GM12864 (cell line): ENCODE measurements at regions not wholly inside any gene's neighbourhood (a gene's known extent, or its start where the extent isn't known, plus 50 kb on each side); places are given as distances from the start of the nearest gene placed in this dataset.

Source experiments
- DNase-seq: peaks from one replicate; pipeline ENCODE4 v3.0.0-alpha.2; 2011; ENCODE audit warnings: low read depth
- H3K4me3 ChIP-seq: 2 replicates; pipeline ENCODE4 v1.5.1; 2011; ENCODE audit warnings: mild to moderate bottlenecking, low read depth, low read length, control low read depth
- TF ChIP-seq, protein P1 (sequence below): IDR thresholded peaks from 2 replicates; pipeline ENCODE4 v1.5.1; 2011; ENCODE audit warnings: low read depth, mild to moderate bottlenecking, moderate library complexity, low read length, control low read depth, inconsistent platforms; ENCODE audit errors: missing control alignments

DNA sequence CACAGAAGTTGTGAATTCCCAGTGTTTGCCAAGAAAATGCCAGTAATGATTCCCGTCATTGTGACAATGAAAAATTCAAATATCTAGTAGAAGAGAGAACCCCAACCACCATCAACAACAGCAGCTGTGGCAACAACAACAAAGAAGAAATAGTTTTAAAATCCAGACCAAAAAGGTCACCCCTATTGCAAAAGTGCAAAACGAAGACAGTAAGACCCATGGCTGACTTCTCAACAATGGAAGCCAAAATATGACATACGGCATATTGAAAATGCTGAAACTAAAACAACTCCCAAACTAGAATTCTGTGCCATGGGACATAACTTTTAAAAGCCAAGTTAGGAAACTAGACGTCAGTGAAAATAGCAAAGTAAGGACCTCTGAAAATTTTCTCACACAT is 270.6 kb downstream of the IRX2 start:
- TF ChIP-seq, protein P1, sequence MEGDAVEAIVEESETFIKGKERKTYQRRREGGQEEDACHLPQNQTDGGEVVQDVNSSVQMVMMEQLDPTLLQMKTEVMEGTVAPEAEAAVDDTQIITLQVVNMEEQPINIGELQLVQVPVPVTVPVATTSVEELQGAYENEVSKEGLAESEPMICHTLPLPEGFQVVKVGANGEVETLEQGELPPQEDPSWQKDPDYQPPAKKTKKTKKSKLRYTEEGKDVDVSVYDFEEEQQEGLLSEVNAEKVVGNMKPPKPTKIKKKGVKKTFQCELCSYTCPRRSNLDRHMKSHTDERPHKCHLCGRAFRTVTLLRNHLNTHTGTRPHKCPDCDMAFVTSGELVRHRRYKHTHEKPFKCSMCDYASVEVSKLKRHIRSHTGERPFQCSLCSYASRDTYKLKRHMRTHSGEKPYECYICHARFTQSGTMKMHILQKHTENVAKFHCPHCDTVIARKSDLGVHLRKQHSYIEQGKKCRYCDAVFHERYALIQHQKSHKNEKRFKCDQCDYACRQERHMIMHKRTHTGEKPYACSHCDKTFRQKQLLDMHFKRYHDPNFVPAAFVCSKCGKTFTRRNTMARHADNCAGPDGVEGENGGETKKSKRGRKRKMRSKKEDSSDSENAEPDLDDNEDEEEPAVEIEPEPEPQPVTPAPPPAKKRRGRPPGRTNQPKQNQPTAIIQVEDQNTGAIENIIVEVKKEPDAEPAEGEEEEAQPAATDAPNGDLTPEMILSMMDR, result no peak
- H3K4me3 ChIP-seq, result no peak overlapping the region
- DNase-seq, result no peak

DNA sequence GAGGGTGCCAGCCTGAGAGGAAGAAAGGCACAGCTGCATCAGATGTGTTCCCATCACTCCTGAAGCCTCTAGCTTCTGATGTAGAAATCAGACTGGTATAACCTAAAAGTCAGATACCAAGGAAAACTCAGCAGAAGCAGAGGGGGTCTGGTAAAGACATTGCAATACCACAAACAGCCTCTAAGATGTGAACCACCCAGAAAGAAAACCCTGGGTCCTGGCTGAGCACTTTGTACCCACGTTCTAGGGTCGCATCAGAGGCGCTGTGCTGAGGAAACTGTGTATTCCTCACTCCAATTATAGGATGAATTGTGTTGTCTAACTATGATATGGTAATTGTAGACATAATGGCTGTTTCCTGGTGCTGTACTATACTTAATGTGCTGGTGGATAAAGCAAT is 275.6 kb downstream of the IRX2 start:
- no peak for DNase-seq
- no peak overlapping the region for H3K4me3 ChIP-seq
- TF ChIP-seq, protein P1, result no peak

DNA sequence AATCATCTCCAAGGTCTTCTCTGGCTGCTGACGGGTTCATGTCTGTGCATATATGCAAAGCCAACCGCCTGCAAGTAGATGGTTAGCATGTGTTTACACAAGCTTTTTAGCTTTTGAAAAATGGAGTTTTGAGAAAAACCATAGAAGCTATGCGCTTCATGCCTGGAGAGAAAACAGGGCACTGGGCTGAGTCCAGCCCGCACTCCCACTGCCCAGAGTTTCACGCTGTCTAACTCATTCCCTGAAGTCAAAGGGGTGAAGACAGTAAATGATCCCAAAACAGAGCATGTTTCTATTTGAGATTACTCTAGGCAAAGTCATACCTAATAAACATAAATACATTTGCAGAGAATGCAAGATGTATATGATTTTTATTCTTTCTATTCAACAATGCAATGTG is 278.8 kb downstream of the IRX2 start:
- H3K4me3 ChIP-seq, result no peak overlapping the region
- DNase-seq, result no peak
- TF ChIP-seq, protein P1, result no peak

- no peak overlapping the region for H3K4me3 ChIP-seq
- no peak for DNase-seq
- TF ChIP-seq, protein P1, result no peak
These were observed 280.2 kb downstream of the IRX2 start for GRCh38 chr5:2471152-2471879.

DNA sequence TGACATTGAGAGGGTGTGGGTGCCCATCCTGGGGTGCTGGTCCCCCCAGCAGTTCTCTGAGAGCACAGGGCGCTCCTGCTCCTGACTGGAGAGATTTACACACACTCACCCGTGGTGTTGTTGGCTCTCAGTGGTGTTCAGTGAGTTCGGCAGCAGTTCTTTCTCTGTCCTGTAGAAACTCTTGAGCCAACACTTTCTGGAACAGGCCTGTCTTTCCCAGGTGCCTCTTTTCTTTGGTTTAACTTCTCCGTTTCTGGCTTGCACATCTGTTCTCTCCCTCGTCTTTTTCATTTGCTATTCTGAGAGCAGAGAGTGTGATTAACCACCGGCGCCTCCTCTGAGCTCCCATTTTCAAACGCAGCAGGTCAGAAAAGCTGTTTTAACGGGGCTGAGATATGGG is 284.5 kb downstream of the IRX2 start:
- DNase-seq, result no peak
- TF ChIP-seq, protein P1, result no peak

DNA sequence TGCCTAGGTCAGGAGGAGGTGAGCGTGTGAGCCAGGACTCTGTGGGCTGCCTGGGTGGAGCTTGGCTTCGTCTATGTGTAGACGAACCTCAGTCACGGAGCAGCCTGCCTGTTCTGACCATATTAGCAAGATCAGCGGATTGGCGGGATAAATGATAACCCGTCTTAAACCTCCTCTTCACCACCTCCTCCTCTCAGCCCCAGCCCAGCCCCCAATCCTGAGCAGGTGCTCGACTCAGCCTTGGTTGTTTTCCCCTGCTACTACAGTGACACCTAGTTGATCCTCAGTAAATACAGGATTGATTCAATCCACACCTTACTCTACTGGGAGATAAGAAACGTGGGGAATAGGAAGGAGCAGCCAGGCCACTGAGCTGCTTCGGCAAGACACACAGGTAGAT is 286.1 kb downstream of the IRX2 start:
- H3K4me3 ChIP-seq, result no peak overlapping the region
- TF ChIP-seq, protein P1, result no peak
- DNase-seq, result no peak

More for the DNA sequence above, 284.5 kb downstream of the IRX2 start:
- no peak overlapping the region for H3K4me3 ChIP-seq

DNA sequence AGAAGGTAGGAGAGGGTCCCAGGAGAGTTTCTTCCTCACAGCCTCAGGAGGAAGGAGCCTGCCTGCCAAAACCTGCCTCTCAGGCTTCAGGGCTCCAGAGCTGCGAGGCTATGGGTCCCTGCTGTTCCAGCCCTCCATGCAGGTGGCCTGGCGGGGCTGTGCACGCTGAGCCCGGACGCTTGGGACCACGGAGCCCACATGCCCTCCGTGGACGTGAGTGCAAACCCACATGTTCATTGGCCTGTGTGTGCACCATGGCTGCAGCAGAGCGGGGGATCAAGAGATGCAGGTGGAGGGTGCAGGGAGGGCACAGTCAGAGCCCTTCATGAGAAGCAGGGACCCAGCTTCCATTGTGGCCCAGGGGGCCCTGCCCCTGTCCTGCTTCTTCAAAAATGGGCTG is 287.3 kb downstream of the IRX2 start:
- TF ChIP-seq, protein P1, result no peak
- no peak overlapping the region for H3K4me3 ChIP-seq
- no peak for DNase-seq
